ENCODE measurements at regions not wholly inside any gene's neighbourhood (a gene's known extent, or its start where the extent isn't known, plus 50 kb on each side); places are given as distances from the start of the nearest gene placed in this dataset.

GRCh38 chr6:120604510-120604909 is 729.8 kb downstream of the TBC1D32 start:
- intact Hi-C loops (cut with DNase I) = no loop called here
- TF ChIP-seq CTCF (IDR thresholded peaks at IDR 0.05) = no peak
- TF ChIP-seq POLR2A (IDR thresholded peaks at IDR 0.05) = no peak

GRCh38 chr6:120590611-120591010 is 743.7 kb downstream of the TBC1D32 start:
- H3K27ac ChIP-seq = no peak overlapping the region
- no peak for DNase-seq
- H3K4me3 ChIP-seq (replicated peaks in 1 of 3) = no peak overlapping the region
- intact Hi-C loops (cut with DNase I) = no loop called here
- WGBS, 2 donors = 67 to 68% methylated on average over 1 of the region's 1 CpG
- H3K9me3 ChIP-seq = no peaks in the 10 kb centered on the region
- no peaks in the 10 kb centered on the region for H3K27me3 ChIP-seq
- TF ChIP-seq CTCF (IDR thresholded peaks at IDR 0.05) = no peak
- no peak for TF ChIP-seq POLR2A (IDR thresholded peaks at IDR 0.05)
- peaks cover 10 to 14% of the 10 kb centered on the region in 2 donors for H3K4me1 ChIP-seq
- H3K36me3 ChIP-seq = no peaks in the 10 kb centered on the region

More at GRCh38 chr6:120604510-120604909, 729.8 kb downstream of the TBC1D32 start:
- WGBS, 2 donors = 30% methylated on average over 1 of the region's 1 CpG
- Histone ChIP-seq H3K27ac (peak overlapping the region in 1 of 3 donors; percentile 47), H3K4me1 (peaks cover 7 to 22% of the 10 kb centered on the region in 2 donors), H3K4me3 (replicated peaks in 1 of 3) (no peak overlapping the region), H3K9me3 (no peaks in the 10 kb centered on the region), H3K36me3 (no peaks in the 10 kb centered on the region), H3K27me3 (no peaks in the 10 kb centered on the region)
- DNase-seq = peak; percentile 49 to 52

- no peaks in the 10 kb centered on the region for H3K9me3 ChIP-seq
- no peaks in the 10 kb centered on the region for H3K36me3 ChIP-seq
- intact Hi-C loops (cut with DNase I) = no loop called here
- H3K27me3 ChIP-seq = no peaks in the 10 kb centered on the region
- DNase-seq = no peak
- H3K27ac ChIP-seq = no peak overlapping the region
- 92% methylated on average over 4 of the region's 4 CpGs for WGBS, 2 donors
- H3K4me3 ChIP-seq (replicated peaks in 1 of 3) = no peak overlapping the region
- no peak for TF ChIP-seq POLR2A (IDR thresholded peaks at IDR 0.05)
- TF ChIP-seq CTCF (IDR thresholded peaks at IDR 0.05) = no peak
- H3K4me1 ChIP-seq = peaks cover 10 to 14% of the 10 kb centered on the region in 2 donors
Observed at GRCh38 chr6:120588424-120588823, 745.9 kb downstream of the TBC1D32 start.

GRCh38 chr6:120587381-120587780 is 746.9 kb downstream of the TBC1D32 start:
- no peaks in the 10 kb centered on the region for H3K9me3 ChIP-seq
- no peak for DNase-seq
- no peaks in the 10 kb centered on the region for H3K27me3 ChIP-seq
- peaks cover 10 to 14% of the 10 kb centered on the region in 2 donors for H3K4me1 ChIP-seq
- WGBS, 2 donors = 5 to 61% methylated on average over 1 of the region's 1 CpG
- H3K4me3 ChIP-seq (replicated peaks in 1 of 3) = no peak overlapping the region
- intact Hi-C loops (cut with DNase I) = no loop called here
- no peak overlapping the region for H3K27ac ChIP-seq
- TF ChIP-seq CTCF (IDR thresholded peaks at IDR 0.05) (peak in 2 of 6 experiments; percentile 15 to 52), POLR2A (IDR thresholded peaks at IDR 0.05) (no peak)
- no peaks in the 10 kb centered on the region for H3K36me3 ChIP-seq

GRCh38 chr6:120584111-120584760 is 750.0 kb downstream of the TBC1D32 start:
- H3K9me3 ChIP-seq = no peaks in the 10 kb centered on the region
- peaks cover 5 to 12% of the 10 kb centered on the region in 2 donors for H3K4me1 ChIP-seq
- H3K27ac ChIP-seq = no peak overlapping the region
- H3K36me3 ChIP-seq = no peaks in the 10 kb centered on the region
- H3K4me3 ChIP-seq (replicated peaks in 1 of 3) = no peak overlapping the region
- intact Hi-C loops (cut with DNase I) = no loop called here
- TF ChIP-seq POLR2A (IDR thresholded peaks at IDR 0.05) (no peak), CTCF (IDR thresholded peaks at IDR 0.05) (no peak)
- 79 to 89% methylated on average over 6 to 8 of the region's 9 CpGs for WGBS, 2 donors
- DNase-seq = no peak
- no peaks in the 10 kb centered on the region for H3K27me3 ChIP-seq
